PC-9 (cell line): ENCODE measurements at regions not wholly inside any gene's neighbourhood (a gene's known extent, or its start where the extent isn't known, plus 50 kb on each side); places are given as distances from the start of the nearest gene placed in this dataset.
"Not testable (repeated sequence)": the region's sequence is repeated elsewhere in the genome, so short reads cannot be mapped to it uniquely, and the experiment has no call there.

Experiments used
- BruUV-seq: library from RNA; stranded (reverse); fragments of 400-500 nt; replicated peaks from 2 replicates; lab custom pipeline; 2021; lab: Mats Ljungman, UMichigan
- CTCF ChIA-PET: fragments of 300-600 bp; sonication (Branson Sonifier 250); formaldehyde crosslinking; loops from one replicate; lab custom pipeline; 2022; ENCODE audit warnings: antibody characterized with exemption; lab: Charles Lee
- POLR2A ChIA-PET: fragments of 300-600 bp; sonication (Branson Sonifier 250); formaldehyde crosslinking; loops from one replicate; lab custom pipeline; 2022; ENCODE audit warnings: antibody characterized with exemption; ENCODE audit not compliant: unreplicated experiment; lab: Charles Lee
- DNase-seq, 2 experiments: peaks; one replicate each; pipeline versions ENCODE4 v3.0.0 to v3.0.0-alpha.2; 2015 to 2022; ENCODE audit warnings: mixed read lengths in 1 of 2
- H2AFZ ChIP-seq: fragments of 200-600 bp; sonication (generic); 2 replicates; pipeline ENCODE4 v1.8.1; 2017; ENCODE audit warnings: antibody characterized with exemption
- H3F3A ChIP-seq: fragments of 200-600 bp; sonication (generic); 2 replicates; pipeline ENCODE4 v1.8.1; 2017; ENCODE audit warnings: antibody characterized with exemption, mild to moderate bottlenecking, low read depth; ENCODE audit not compliant: insufficient read depth
- H3K27ac ChIP-seq: fragments of 200-600 bp; sonication (generic); 2 replicates; pipeline ENCODE4 v1.6.1; 2016; ENCODE audit warnings: mixed run types
- H3K27me3 ChIP-seq: fragments of 200-600 bp; sonication (generic); 2 replicates; pipeline ENCODE4 v1.6.1; 2016; ENCODE audit warnings: low read depth, mixed run types; ENCODE audit not compliant: insufficient read depth
- H3K36me3 ChIP-seq: fragments of 200-600 bp; sonication (generic); 2 replicates; pipeline ENCODE4 v1.6.1; 2016; ENCODE audit warnings: low read depth, mixed run types
- H3K4me1 ChIP-seq: fragments of 200-600 bp; sonication (generic); replicated peaks from 2 replicates; pipeline ENCODE4 v1.6.1; 2016; ENCODE audit warnings: mixed run types; ENCODE audit not compliant: insufficient read depth
- H3K4me2 ChIP-seq: fragments of 200-600 bp; sonication (generic); 2 replicates; pipeline ENCODE4 v1.6.1; 2017; ENCODE audit warnings: mixed run types
- H3K4me3 ChIP-seq: fragments of 200-600 bp; sonication (generic); 2 replicates; pipeline ENCODE4 v1.6.1; 2016; ENCODE audit warnings: mixed run types
- H3K79me2 ChIP-seq: fragments of 200-600 bp; sonication (generic); 2 replicates; pipeline ENCODE4 v1.6.1; 2017; ENCODE audit warnings: low read depth, mixed run types
- H3K9me2 ChIP-seq: fragments of 200-600 bp; sonication (generic); 2 replicates; pipeline ENCODE4 v1.8.1; 2017; ENCODE audit warnings: mild to moderate bottlenecking; ENCODE audit not compliant: insufficient read depth
- H3K9me3 ChIP-seq: fragments of 200-600 bp; sonication (generic); 2 replicates; pipeline ENCODE4 v1.8.1; 2016; ENCODE audit warnings: low read depth; ENCODE audit not compliant: insufficient read depth
- H4K20me1 ChIP-seq: fragments of 200-600 bp; sonication (generic); 2 replicates; pipeline ENCODE4 v1.8.1; 2017; ENCODE audit not compliant: insufficient read depth
- EZH2 ChIP-seq: fragments of 200-600 bp; sonication (generic); IDR thresholded peaks from 2 replicates; pipeline ENCODE4 v1.8.0; 2017; ENCODE audit warnings: antibody characterized with exemption, low read depth
- intact Hi-C: fragments of 100-400 bp; cut with micrococcal nuclease; formaldehyde crosslinking; loops from one replicate; pipeline ENCODE4 v1.10.0; 2022; ENCODE audit not compliant: unreplicated experiment
- TF ChIP-seq, protein P1 (sequence below): fragments of 200-600 bp; sonication (generic); conservative IDR thresholded peaks from 2 replicates; pipeline ENCODE4 v1.6.1; 2017; ENCODE audit warnings: mixed run types, antibody characterized with exemption, mild to moderate bottlenecking, moderate library complexity

- Histone ChIP-seq H3K27me3 (no peaks in the 10 kb centered on the region), H3F3A (no peaks in the 10 kb centered on the region), H3K27ac (no peak overlapping the region), H3K9me3 (no peaks in the 10 kb centered on the region), H3K4me2 (no peak overlapping the region), H3K36me3 (no peaks in the 10 kb centered on the region), H4K20me1 (no peaks in the 10 kb centered on the region), H3K79me2 (no peaks in the 10 kb centered on the region), H3K4me1 (no peaks in the 10 kb centered on the region), H2AFZ (no peak overlapping the region), H3K4me3 (no peak overlapping the region), H3K9me2 (no peaks in the 10 kb centered on the region)
- POLR2A ChIA-PET = no interaction called here
- intact Hi-C loops = no loop called here
- DNase-seq = no peak
- CTCF ChIA-PET = no interaction called here
- BruUV-seq = no TSS peak
- no peak for TF ChIP-seq EZH2
- TF ChIP-seq, protein P1, sequence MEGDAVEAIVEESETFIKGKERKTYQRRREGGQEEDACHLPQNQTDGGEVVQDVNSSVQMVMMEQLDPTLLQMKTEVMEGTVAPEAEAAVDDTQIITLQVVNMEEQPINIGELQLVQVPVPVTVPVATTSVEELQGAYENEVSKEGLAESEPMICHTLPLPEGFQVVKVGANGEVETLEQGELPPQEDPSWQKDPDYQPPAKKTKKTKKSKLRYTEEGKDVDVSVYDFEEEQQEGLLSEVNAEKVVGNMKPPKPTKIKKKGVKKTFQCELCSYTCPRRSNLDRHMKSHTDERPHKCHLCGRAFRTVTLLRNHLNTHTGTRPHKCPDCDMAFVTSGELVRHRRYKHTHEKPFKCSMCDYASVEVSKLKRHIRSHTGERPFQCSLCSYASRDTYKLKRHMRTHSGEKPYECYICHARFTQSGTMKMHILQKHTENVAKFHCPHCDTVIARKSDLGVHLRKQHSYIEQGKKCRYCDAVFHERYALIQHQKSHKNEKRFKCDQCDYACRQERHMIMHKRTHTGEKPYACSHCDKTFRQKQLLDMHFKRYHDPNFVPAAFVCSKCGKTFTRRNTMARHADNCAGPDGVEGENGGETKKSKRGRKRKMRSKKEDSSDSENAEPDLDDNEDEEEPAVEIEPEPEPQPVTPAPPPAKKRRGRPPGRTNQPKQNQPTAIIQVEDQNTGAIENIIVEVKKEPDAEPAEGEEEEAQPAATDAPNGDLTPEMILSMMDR = no peak
These were observed 538.7 kb downstream of the HAPSTR1 start for GRCh38 chr16:9630119-9630518.

DNA sequence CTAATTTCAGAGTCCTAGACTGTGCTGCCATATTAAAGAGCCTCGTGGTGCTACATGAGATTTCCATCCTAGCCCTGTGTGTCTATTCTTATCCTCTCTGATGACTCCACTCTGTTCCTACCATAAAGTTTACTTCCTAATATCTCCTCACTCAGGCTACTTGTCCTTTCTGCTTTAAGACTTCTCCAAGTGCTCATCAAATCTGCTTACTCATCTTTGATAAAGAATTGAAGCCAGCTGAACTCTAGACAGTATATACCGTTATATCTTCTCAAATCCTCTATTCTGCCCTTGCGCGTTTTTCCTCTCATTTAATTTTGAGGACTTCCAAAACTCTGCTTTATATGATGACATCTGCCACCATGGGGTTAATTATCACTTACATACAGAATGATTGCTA is 539.5 kb downstream of the HAPSTR1 start:
- DNase-seq = no peak
- Histone ChIP-seq H2AFZ (no peak overlapping the region), H3K36me3 (no peaks in the 10 kb centered on the region), H3K27me3 (no peaks in the 10 kb centered on the region), H3K9me2 (no peaks in the 10 kb centered on the region), H3K4me2 (no peak overlapping the region), H3K79me2 (no peaks in the 10 kb centered on the region), H3K27ac (no peak overlapping the region), H3K4me1 (no peaks in the 10 kb centered on the region), H3K4me3 (no peak overlapping the region), H3F3A (no peaks in the 10 kb centered on the region), H3K9me3 (no peaks in the 10 kb centered on the region), H4K20me1 (no peaks in the 10 kb centered on the region)
- BruUV-seq = no TSS peak
- POLR2A ChIA-PET = no interaction called here
- TF ChIP-seq, protein P1 = no peak
- TF ChIP-seq EZH2 = no peak
- intact Hi-C loops = no loop called here
- CTCF ChIA-PET = no interaction called here

GRCh38 chr16:9633844-9634243 is 542.4 kb downstream of the HAPSTR1 start:
- no TSS peak for BruUV-seq
- no peak for DNase-seq
- no peaks in the 10 kb centered on the region for H3K4me1 ChIP-seq
- no peaks in the 10 kb centered on the region for H3F3A ChIP-seq
- TF ChIP-seq EZH2 = no peak
- TF ChIP-seq, protein P1 = no peak
- H3K9me3 ChIP-seq = no peaks in the 10 kb centered on the region
- no peak overlapping the region for H3K4me2 ChIP-seq
- no peak overlapping the region for H3K4me3 ChIP-seq
- peaks cover 5% of the 10 kb centered on the region; the same call in 1 of the 2 replicates for H3K27me3 ChIP-seq
- H4K20me1 ChIP-seq = no peaks in the 10 kb centered on the region
- ChIA-PET CTCF (no interaction called here), POLR2A (no interaction called here)
- intact Hi-C loops = no loop called here
- H2AFZ ChIP-seq = no peak overlapping the region
- H3K79me2 ChIP-seq = no peaks in the 10 kb centered on the region
- H3K9me2 ChIP-seq = no peaks in the 10 kb centered on the region
- H3K36me3 ChIP-seq = no peaks in the 10 kb centered on the region
- no peak overlapping the region for H3K27ac ChIP-seq

DNA sequence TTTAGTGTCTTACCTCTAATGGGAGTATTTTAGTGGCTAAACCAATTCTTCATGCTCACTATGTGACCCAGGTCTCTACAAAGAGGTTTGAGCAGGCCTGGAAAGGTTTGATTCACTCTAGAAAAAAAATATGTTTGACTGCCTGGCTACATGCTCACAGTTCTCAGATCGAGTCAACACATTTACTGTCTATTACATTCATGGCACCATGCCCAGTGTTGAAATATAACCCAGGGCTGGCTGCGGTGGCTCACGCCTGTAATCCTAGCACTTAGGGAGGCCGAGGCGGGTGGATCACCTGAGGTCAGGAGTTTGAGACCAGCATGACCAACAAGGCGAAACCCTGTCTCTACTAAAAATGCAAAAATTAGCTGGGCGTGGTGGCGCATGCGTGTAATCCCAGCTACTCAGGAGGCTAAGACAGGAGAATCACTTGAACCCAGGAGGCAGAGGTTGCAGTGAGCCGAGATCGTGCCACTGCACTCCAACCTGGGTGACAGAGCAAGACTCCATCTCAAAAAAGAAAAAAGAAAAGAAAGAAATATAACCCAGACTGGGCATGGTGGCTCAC is 543.8 kb downstream of the HAPSTR1 start:
- H3K27me3 ChIP-seq, H3K9me3 ChIP-seq, H3K79me2 ChIP-seq, H2AFZ ChIP-seq, BruUV-seq, H4K20me1 ChIP-seq, intact Hi-C loops, H3K4me2 ChIP-seq, H3F3A ChIP-seq, DNase-seq, H3K27ac ChIP-seq, POLR2A ChIA-PET, H3K4me3 ChIP-seq, CTCF ChIA-PET, H3K36me3 ChIP-seq, H3K4me1 ChIP-seq, H3K9me2 ChIP-seq: not testable (repeated sequence)
